HG02852 (cell line): ENCODE measurements at regions not wholly inside any gene's neighbourhood (a gene's known extent, or its start where the extent isn't known, plus 50 kb on each side); places are given as distances from the start of the nearest gene placed in this dataset.

Experiments
- ATAC-seq: cut with Tn5 transposase; IDR thresholded peaks from one replicate; pipeline ENCODE4 v1.9.1; 2021; ENCODE audit warnings: mild to moderate bottlenecking, moderate library complexity; ENCODE audit not compliant: unreplicated experiment

DNA sequence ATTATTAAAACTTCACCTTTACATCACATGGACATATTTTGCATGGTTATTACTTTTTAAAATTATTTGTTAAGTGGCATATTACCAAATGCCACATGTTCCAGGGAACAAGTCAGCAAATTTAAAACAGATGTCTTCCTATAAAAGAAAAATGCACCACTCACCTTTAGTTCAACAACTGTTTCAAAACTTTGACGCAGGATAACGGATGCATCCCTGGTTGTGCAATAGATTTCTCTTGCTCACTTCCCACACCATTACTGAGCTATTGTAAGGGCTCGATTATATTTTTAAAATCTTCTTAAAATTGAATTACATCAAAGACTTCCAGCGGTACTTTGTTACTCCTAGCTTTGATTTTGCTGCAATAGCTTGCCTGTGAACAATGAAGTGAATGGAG is 93.0 kb upstream of the ARHGAP24 start:
- no peak for ATAC-seq

- no peak for ATAC-seq
Observed at GRCh38 chr4:85391071-85391470, 83.9 kb upstream of the ARHGAP24 start.

DNA sequence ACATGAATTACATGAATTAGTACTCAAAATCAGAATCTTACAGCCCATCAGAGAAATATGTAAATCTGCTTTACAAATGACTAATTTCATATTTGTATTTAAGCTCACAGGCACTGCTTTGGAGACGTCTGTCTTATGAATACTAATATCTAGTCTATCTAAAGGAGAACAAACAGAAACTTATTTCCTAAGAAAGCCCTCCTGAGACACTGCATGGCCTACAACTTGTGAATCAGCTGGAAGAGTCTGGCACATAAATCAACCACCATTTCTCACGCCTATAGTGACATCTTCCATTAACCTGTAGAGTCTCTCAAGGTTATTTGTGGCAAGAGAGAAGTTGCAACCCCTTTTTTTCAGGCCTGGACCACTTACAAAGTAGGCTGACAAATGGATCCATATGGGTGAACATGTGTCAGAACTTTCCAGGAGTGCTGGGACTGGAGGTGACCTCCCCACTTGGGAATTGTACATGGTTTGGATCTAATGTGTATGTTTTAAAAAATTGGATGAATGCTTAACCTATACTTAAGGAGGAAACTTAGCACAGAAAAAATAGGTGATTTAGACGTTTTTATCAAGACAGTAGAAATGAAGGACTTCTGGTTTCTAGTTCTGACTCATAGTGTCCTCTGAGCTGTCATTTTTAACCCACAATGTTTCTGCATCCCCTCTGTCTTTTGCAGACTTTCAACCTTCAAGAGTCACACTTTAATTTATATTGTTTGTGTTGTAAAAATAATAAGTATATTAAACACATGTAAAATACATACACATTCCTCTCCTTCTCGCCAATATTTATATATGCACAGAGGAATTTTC is 83.2 kb upstream of the ARHGAP24 start:
- peak; percentile 82 for ATAC-seq

DNA sequence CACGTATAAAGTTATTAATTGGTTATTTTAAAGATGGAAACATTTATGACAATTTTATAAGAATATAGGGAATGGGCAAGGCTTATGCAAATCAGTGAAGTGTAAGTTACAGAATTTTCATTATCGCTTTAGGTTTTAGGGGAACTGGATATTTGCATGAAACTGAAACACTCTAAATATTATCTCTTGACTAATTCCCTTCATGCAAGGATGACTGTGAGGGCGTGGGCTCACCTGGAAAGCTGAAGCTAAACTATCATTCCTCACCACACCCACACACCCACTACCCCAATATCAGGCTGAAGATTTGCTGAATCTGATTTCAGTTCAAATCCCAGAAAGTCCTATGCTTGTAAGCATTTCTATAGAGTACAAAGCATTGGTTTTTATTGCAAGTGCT is 81.7 kb upstream of the ARHGAP24 start:
- ATAC-seq, result peak; percentile 67

DNA sequence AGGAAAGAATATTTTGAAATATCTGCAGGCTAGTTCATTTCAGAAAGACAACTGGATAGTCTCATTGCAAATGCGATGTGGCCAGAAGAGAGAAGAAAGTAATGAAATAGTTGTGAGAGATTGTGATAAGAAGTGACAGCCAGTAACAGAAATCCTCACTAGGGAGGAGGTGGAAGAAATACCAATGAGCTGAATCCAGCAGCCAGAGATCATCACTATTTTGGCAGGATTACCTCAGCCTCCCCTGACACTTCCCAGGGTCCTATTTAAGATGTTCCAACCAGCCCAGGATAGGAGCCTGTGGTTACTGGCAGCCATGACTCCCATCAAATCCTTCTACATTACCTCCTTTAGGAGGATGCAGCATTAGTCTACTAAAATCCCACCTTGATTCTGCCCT is 76.7 kb upstream of the ARHGAP24 start:
- ATAC-seq, result no peak

DNA sequence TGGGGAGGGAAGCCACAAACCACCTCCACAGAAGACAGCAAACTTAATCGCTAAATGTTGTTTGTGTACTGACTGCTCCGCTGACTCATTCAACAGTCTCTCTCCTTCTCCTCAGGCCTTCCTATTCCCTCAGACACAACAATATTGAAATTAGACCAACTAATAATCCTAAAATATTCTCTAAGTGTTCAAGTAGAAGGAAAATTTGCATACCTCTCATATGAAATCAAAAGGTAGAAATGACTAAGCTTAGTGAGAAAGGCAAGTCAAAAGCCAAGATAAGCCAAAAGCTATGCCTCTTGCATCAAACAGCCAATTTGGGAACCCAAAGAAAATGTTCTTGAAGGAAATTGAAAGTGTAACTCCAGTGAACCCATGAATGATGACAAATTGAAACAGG is 75.7 kb upstream of the ARHGAP24 start:
- ATAC-seq, result peak; percentile 90

DNA sequence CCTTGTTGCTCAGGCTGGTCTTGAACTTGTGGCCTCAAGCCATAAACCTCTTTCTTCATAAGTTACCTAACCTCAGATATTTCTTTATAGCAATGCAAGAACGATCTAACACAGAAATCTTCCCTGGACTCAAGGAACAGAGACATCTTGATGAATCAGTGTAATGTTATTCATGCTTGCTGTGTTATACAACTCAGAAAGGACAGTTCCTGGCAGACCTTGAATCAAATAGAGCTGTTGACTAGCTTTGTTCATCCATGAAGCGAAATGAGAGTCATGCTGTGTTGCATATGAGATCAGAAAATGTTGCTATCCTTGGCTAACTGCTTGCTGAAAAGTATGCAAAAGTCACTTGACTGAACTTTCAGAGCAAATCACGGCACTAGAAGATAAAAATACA is 72.6 kb upstream of the ARHGAP24 start:
- ATAC-seq, result no peak

DNA sequence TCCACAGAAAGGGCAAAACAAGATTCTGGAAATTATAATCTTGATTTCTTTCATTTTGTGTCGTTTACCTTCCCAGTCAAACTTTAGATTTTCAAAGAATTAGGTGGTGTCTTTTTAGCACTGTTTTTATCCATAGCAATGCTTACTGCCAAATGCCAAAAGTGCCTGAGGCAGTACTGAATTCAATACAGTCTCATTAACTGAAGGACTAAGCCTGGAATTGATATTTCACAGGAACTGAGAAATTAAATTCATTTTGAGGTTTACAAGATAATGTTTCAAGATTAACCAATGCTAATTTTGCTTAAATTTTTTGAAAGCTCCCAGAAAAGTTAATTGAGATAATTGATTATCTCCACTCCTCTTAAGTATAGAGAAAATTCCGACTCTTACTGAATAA is 68.8 kb upstream of the ARHGAP24 start:
- no peak for ATAC-seq

GRCh38 chr4:85407546-85407945 is 67.4 kb upstream of the ARHGAP24 start:
- no peak for ATAC-seq

DNA sequence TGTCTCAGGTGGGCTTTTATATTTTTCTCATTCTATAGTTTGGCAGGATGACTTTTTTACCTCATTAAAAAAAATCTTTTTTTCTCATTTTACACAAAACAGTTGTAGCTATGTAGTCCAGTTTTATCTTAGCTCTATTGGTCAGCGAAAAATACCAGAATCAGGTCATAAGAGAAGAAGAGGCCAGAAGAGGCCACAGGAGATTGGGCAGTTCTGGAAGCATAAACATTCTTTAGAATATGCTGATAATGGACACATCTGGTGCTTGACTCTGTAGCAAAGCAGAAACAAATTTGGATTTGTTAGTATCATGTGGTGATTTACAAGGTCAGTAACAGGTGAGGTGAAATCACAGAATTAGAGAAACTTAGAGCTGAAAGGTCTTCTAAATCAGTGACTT is 66.6 kb upstream of the ARHGAP24 start:
- ATAC-seq, result no peak

- ATAC-seq, result no peak
Observed at GRCh38 chr4:85409251-85409650, 65.7 kb upstream of the ARHGAP24 start.

- no peak for ATAC-seq
Observed at GRCh38 chr4:85411386-85411785, 63.6 kb upstream of the ARHGAP24 start.

DNA sequence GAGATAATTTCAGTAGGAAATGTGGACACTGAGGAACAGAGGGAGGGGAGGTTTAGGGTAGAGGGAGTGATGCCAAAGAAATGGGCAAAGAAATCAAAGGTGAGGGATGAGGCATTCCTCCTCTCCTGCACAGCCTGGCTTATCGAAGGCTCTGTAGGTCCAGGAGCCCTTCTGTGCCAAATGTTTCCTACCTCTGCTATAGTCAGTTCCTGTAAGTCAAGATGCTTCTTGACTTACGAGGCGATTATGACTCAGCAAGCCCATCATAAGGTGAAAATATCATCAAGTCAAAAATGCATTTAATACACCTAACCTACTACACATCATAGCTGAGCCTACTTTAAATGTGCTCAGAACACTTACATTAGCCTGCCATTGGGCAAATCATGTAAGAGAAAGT is 60.0 kb upstream of the ARHGAP24 start:
- ATAC-seq, result no peak

- ATAC-seq, result no peak
Observed at GRCh38 chr4:85416094-85416493, 58.9 kb upstream of the ARHGAP24 start.

DNA sequence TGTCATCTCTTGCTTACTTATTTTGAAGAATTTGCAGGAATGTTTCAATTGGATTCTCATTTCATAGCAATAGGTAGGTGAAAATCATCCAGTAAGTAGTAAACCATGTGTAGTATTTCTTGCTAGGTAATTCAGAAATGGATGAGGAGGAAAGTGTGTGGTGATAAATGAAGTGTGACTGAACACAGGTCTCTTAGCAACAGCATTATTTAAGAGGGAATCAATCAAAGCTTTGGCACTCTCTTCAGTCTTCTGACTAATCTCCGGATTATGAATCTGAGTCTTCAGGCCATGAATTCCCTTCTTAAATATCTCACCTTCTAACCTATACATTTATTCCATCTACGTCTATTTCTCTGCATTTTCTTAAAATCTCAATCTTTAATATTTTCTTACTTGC is 55.8 kb upstream of the ARHGAP24 start:
- ATAC-seq, result no peak

- peak; percentile 75 for ATAC-seq
Observed at GRCh38 chr4:85420831-85421230, 54.1 kb upstream of the ARHGAP24 start.

DNA sequence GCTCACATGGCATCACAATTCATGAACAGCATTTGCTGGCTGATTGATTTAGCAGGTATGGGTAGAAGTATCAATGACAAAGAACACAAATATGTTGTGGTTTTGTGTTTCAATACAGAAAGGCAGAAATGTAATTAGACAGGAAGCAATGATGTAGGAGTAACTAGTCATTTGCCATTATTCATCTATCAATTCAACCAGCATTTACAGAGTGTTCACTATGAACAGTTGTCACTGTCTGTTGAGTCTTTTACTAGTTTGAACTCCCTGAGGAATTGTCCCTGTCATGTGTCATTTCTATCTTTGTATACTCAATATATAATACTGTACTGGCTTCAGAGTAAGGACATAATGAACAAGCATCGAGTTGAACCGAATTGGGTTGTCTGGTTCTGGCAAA is 51.5 kb upstream of the ARHGAP24 start:
- no peak for ATAC-seq
